ENCODE measurements at regions not wholly inside any gene's neighbourhood (a gene's known extent, or its start where the extent isn't known, plus 50 kb on each side); places are given as distances from the start of the nearest gene placed in this dataset.

GRCh38 chr16:13426736-13427135, 493.2 kb upstream of the ERCC4 start:
- Histone ChIP-seq H3K14ac (replicated peaks; ENCODE audit: low read depth, low read length) (no peak overlapping the region), H3K27ac (ENCODE audit: insufficient read depth, low read length) (no peak overlapping the region), H2BK120ac (ENCODE audit: low read depth, low read length) (no peak overlapping the region), H4K20me1 (ENCODE audit: insufficient read depth, low read length) (no peaks in the 10 kb centered on the region), H2AFZ (replicated peaks; ENCODE audit: low read length, poor library complexity) (no peak overlapping the region), H3K9ac (ENCODE audit: low read depth, low read length) (no peak overlapping the region), H3K9me1 (ENCODE audit: insufficient read depth, low read length) (no peaks in the 10 kb centered on the region), H4K5ac (ENCODE audit: low read depth, low read length) (no peak overlapping the region), H3K56ac (ENCODE audit: extremely low read depth, insufficient read depth, low read length) (no peak overlapping the region), H3K4me3 (ENCODE audit: insufficient read depth, low read depth, low read length) (no peak overlapping the region), H4K91ac (ENCODE audit: insufficient read depth, low read depth, low read length) (no peak overlapping the region), H2BK5ac (ENCODE audit: low read depth, low read length, poor library complexity, severe bottlenecking) (no peak overlapping the region), H3K79me1 (ENCODE audit: low read depth in 1 of 2, low read length in 2 of 2) (no peaks in the 10 kb centered on the region), H2AK5ac (ENCODE audit: low read depth, low read length) (no peak overlapping the region), H2BK20ac (ENCODE audit: low read depth, low read length) (no peak overlapping the region), H2BK15ac (ENCODE audit: low read depth, low read length) (no peak overlapping the region), H4K8ac (ENCODE audit: low read depth in 2 of 2, low read length in 2 of 2) (no peak overlapping the region), H3K27me3 (ENCODE audit: control insufficient read depth, insufficient read depth, low read length) (no peaks in the 10 kb centered on the region), H3K23ac (ENCODE audit: low read depth, low read length) (no peak overlapping the region), H3K36me3 (ENCODE audit: control insufficient read depth, insufficient read depth, low read length) (no peaks in the 10 kb centered on the region), H2AK9ac (replicated peaks; ENCODE audit: low read depth, low read length, poor library complexity) (no peak overlapping the region), H3K4me1 (ENCODE audit: control insufficient read depth, insufficient read depth, low read length) (no peaks in the 10 kb centered on the region), H3K4ac (ENCODE audit: low read depth, low read length) (no peak overlapping the region), H3K4me2 (ENCODE audit: low read depth, low read length) (no peak overlapping the region), H3K9me3 (ENCODE audit: control insufficient read depth, insufficient read depth, low read length) (peaks cover 13% of the 10 kb centered on the region), H3K18ac (ENCODE audit: low read depth, low read length) (no peak overlapping the region)
- no peak for ATAC-seq (ENCODE audit: low read depth)
- CTCF ChIA-PET, result no interaction called here
- TF ChIP-seq SMC3 (IDR thresholded peaks at IDR 0.05; ENCODE audit: low read depth, low read length) (no peak), CHD1 (IDR thresholded peaks at IDR 0.05; ENCODE audit: low read depth, low read length) (no peak), NFE2L2 (IDR thresholded peaks at IDR 0.05; ENCODE audit: low read depth, low read length) (no peak), CEBPB (IDR thresholded peaks at IDR 0.05; ENCODE audit: low read depth, low read length) (no peak), RFX5 (IDR thresholded peaks at IDR 0.05; ENCODE audit: low read depth, low read length) (no peak), BHLHE40 (IDR thresholded peaks at IDR 0.05; ENCODE audit: low read depth, low read length) (no peak), CTCF (conservative IDR thresholded peaks at IDR 0.05; ENCODE audit: low read depth, low read length) (no peak), POLR2A (IDR thresholded peaks at IDR 0.05; ENCODE audit: low read depth, low read length) (no peak), RCOR1 (IDR thresholded peaks at IDR 0.05; ENCODE audit: insufficient replicate concordance, low read length) (no peak)
- TF ChIP-seq, protein P1, sequence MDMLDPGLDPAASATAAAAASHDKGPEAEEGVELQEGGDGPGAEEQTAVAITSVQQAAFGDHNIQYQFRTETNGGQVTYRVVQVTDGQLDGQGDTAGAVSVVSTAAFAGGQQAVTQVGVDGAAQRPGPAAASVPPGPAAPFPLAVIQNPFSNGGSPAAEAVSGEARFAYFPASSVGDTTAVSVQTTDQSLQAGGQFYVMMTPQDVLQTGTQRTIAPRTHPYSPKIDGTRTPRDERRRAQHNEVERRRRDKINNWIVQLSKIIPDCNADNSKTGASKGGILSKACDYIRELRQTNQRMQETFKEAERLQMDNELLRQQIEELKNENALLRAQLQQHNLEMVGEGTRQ (IDR thresholded peaks at IDR 0.05; ENCODE audit: low read depth, low read length), result no peak
- intact Hi-C loops (cut with micrococcal nuclease) (no loop called here), in situ Hi-C loops (cut with MboI; ENCODE audit: low sequenced_read_pairs) (no loop called here), dilution Hi-C loops (cut with HindIII; ENCODE audit: low sequenced_read_pairs, unreplicated experiment) (no loop called here)
- no CpG with 5 or more reads among the region's 4 CpGs for WGBS, 2 experiments (ENCODE audit: extremely low coverage in 2 of 2, insufficient read length in 1 of 2)
- POLR2A ChIA-PET (ENCODE audit: unreplicated experiment), result no interaction called here
- DNase-seq, result no peak
- BruUV-seq (replicated peaks), result no TSS peak

All from IMR-90 (cell line).